ENCODE measurements at regions not wholly inside any gene's neighbourhood (a gene's known extent, or its start where the extent isn't known, plus 50 kb on each side); places are given as distances from the start of the nearest gene placed in this dataset.

DNA sequence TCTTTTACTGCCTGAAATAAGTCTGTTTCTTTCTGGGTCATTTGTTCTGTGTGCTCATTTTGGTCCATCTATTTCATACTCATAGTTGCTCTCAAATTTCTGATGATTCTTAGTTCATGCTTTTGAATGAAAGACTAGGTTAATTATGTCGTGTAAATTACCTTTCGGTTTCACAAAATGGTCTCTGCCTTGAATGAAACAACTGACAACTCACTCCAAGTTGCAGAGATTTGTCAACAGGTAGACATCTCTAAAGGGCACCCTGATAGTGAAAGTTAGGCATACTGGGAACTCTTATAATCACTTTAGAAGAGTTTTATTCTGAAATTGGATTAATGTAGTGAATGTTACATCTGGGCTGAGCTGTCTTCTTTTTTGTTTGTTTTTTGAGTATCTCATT is 726.9 kb downstream of the PDHA2 start:
- TF ChIP-seq, protein P1, sequence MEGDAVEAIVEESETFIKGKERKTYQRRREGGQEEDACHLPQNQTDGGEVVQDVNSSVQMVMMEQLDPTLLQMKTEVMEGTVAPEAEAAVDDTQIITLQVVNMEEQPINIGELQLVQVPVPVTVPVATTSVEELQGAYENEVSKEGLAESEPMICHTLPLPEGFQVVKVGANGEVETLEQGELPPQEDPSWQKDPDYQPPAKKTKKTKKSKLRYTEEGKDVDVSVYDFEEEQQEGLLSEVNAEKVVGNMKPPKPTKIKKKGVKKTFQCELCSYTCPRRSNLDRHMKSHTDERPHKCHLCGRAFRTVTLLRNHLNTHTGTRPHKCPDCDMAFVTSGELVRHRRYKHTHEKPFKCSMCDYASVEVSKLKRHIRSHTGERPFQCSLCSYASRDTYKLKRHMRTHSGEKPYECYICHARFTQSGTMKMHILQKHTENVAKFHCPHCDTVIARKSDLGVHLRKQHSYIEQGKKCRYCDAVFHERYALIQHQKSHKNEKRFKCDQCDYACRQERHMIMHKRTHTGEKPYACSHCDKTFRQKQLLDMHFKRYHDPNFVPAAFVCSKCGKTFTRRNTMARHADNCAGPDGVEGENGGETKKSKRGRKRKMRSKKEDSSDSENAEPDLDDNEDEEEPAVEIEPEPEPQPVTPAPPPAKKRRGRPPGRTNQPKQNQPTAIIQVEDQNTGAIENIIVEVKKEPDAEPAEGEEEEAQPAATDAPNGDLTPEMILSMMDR (IDR thresholded peaks at IDR 0.05), result no peak
- TF ChIP-seq POLR2A (IDR thresholded peaks at IDR 0.05), result no peak
